ENCODE measurements at regions not wholly inside any gene's neighbourhood (a gene's known extent, or its start where the extent isn't known, plus 50 kb on each side); places are given as distances from the start of the nearest gene placed in this dataset.

GRCh38 chr15:72865486-72865885, 81.9 kb upstream of the ADPGK start:
- no peak overlapping the region for H3K4me3 ChIP-seq
- in situ Hi-C loops (cut with MboI; ENCODE audit: low sequenced_read_pairs in 4 of 4) (no loop called here), intact Hi-C loops (cut with DNase I; ENCODE audit: low total_unique reads) (no loop called here)
- ATAC-seq (no peak), DNase-seq (no peak)
- H3K36me3 ChIP-seq: no peaks in the 10 kb centered on the region
- no peaks in the 10 kb centered on the region for H3K9me3 ChIP-seq
- peak overlapping the region in 1 of 4 donors; percentile 89 for H3K27ac ChIP-seq
- peaks cover 17 to 37% of the 10 kb centered on the region in 2 donors for H3K4me1 ChIP-seq
- no peaks in the 10 kb centered on the region for H3K27me3 ChIP-seq
- TF ChIP-seq CTCF (IDR thresholded peaks at IDR 0.05 in 4 of 5, conservative IDR thresholded peaks at IDR 0.05 in 1 of 5) (no peak), POLR2A (IDR thresholded peaks at IDR 0.05) (no peak)

- TF ChIP-seq CTCF (IDR thresholded peaks at IDR 0.05 in 4 of 5, conservative IDR thresholded peaks at IDR 0.05 in 1 of 5): no peak
- TF ChIP-seq POLR2A (IDR thresholded peaks at IDR 0.05): no peak
- H3K4me3 ChIP-seq: no peak overlapping the region
- in situ Hi-C loops (cut with MboI; ENCODE audit: low sequenced_read_pairs in 4 of 4) (no loop called here), intact Hi-C loops (cut with DNase I; ENCODE audit: low total_unique reads) (no loop called here)
- no peak for ATAC-seq
- no peaks in the 10 kb centered on the region for H3K27me3 ChIP-seq
- no peaks in the 10 kb centered on the region for H3K36me3 ChIP-seq
- no peak overlapping the region for H3K27ac ChIP-seq
- no peak for DNase-seq
- H3K4me1 ChIP-seq: peaks cover 9 to 30% of the 10 kb centered on the region in 2 donors
- H3K9me3 ChIP-seq: no peaks in the 10 kb centered on the region
These were observed 81.1 kb upstream of the ADPGK start for GRCh38 chr15:72864681-72865080.

GRCh38 chr15:72861354-72861910, 77.9 kb upstream of the ADPGK start:
- DNase-seq (no peak), ATAC-seq (no peak)
- in situ Hi-C loops (cut with MboI; ENCODE audit: low sequenced_read_pairs in 4 of 4) (no loop called here), intact Hi-C loops (cut with DNase I; ENCODE audit: low total_unique reads) (no loop called here)
- no peak for TF ChIP-seq CTCF (IDR thresholded peaks at IDR 0.05 in 4 of 5, conservative IDR thresholded peaks at IDR 0.05 in 1 of 5)
- no peak for TF ChIP-seq POLR2A (IDR thresholded peaks at IDR 0.05)
- H3K4me1 ChIP-seq: peaks cover 0 to 13% of the 10 kb centered on the region in 2 donors
- H3K36me3 ChIP-seq: no peaks in the 10 kb centered on the region
- H3K4me3 ChIP-seq: no peak overlapping the region
- no peak overlapping the region for H3K27ac ChIP-seq
- no peaks in the 10 kb centered on the region for H3K27me3 ChIP-seq
- H3K9me3 ChIP-seq: no peaks in the 10 kb centered on the region

- intact Hi-C loops (cut with DNase I; ENCODE audit: low total_unique reads): no loop called here
- no peaks in the 10 kb centered on the region for H3K27me3 ChIP-seq
- TF ChIP-seq POLR2A (IDR thresholded peaks at IDR 0.05) (no peak), CTCF (IDR thresholded peaks at IDR 0.05 in 4 of 5, conservative IDR thresholded peaks at IDR 0.05 in 1 of 5) (no peak)
These were observed 76.2 kb upstream of the ADPGK start for GRCh38 chr15:72859757-72860145.

More at GRCh38 chr15:72859757-72860145, 76.2 kb upstream of the ADPGK start:
- DNase-seq (no peak), ATAC-seq (no peak)
- no peak overlapping the region for H3K4me3 ChIP-seq
- no peaks in the 10 kb centered on the region for H3K4me1 ChIP-seq
- no peaks in the 10 kb centered on the region for H3K9me3 ChIP-seq
- no peak overlapping the region for H3K27ac ChIP-seq
- in situ Hi-C loops (cut with MboI; ENCODE audit: low sequenced_read_pairs in 4 of 4): no loop called here
- no peaks in the 10 kb centered on the region for H3K36me3 ChIP-seq
